CD14-positive monocyte (primary cell): ENCODE measurements at regions not wholly inside any gene's neighbourhood (a gene's known extent, or its start where the extent isn't known, plus 50 kb on each side); places are given as distances from the start of the nearest gene placed in this dataset.

ENCODE experiments used
- DNase-seq, 3 donors: peaks; one replicate each; pipeline ENCODE4 v3.0.0-alpha.2; 2011 to 2022
- H2AFZ ChIP-seq: 2 replicates; pipeline ENCODE4 v1.6.0; 2012; ENCODE audit warnings: mild to moderate bottlenecking, low read depth, low read length, inconsistent platforms; ENCODE audit not compliant: insufficient read depth, poor library complexity, severe bottlenecking
- H3K27ac ChIP-seq, 2 donors: 1 replicate in 1 of 2; 2 replicates in 1 of 2; pipeline ENCODE4 v1.5.1; 2012 to 2013; ENCODE audit warnings: low read length in 2 of 2, control low read depth in 1 of 2, inconsistent platforms in 1 of 2, low read depth in 1 of 2, mild to moderate bottlenecking in 1 of 2
- H3K27me3 ChIP-seq, 2 donors: one replicate each; pipeline versions ENCODE4 v1.6.0 to v1.6.1; 2011 to 2013; ENCODE audit warnings: low read length in 2 of 2; ENCODE audit not compliant: control insufficient read depth in 2 of 2, insufficient read depth in 2 of 2
- H3K36me3 ChIP-seq, 2 donors: replicated peaks in 1 of 2; 1 replicate in 1 of 2; 2 replicates in 1 of 2; pipeline versions ENCODE4 v1.5.1 to v1.6.1; 2012 to 2013; ENCODE audit warnings: low read length in 2 of 2, control low read depth in 1 of 2, inconsistent platforms in 1 of 2, mild to moderate bottlenecking in 1 of 2; ENCODE audit not compliant: insufficient read depth in 2 of 2, control insufficient read depth in 1 of 2
- H3K4me1 ChIP-seq, 2 donors: 1 replicate in 1 of 2; 2 replicates in 1 of 2; pipeline versions ENCODE4 v1.5.1 to v1.6.1; 2012 to 2013; ENCODE audit warnings: low read length in 2 of 2, control low read depth in 1 of 2, inconsistent platforms in 1 of 2, mild to moderate bottlenecking in 1 of 2, moderate library complexity in 1 of 2; ENCODE audit not compliant: insufficient read depth in 2 of 2, control insufficient read depth in 1 of 2
- H3K4me2 ChIP-seq: replicated peaks from 2 replicates; pipeline ENCODE3; 2012; ENCODE audit warnings: low read length, moderate library complexity, mild to moderate bottlenecking; ENCODE audit not compliant: poor library complexity, severe bottlenecking; ENCODE audit errors: extremely low read depth
- H3K4me3 ChIP-seq, 3 experiments: fragments of 200-600 bp in 1 of 3; sonication (generic) in 1 of 3; replicated peaks in 1 of 3; 1 replicate in 2 of 3; 2 replicates in 1 of 3; pipeline ENCODE4 v1.5.1; 2011 to 2013; ENCODE audit warnings: low read length in 3 of 3, mild to moderate bottlenecking in 3 of 3, control low read depth in 2 of 3, low read depth in 2 of 3, inconsistent platforms in 1 of 3, moderate library complexity in 1 of 3
- H3K79me2 ChIP-seq: 2 replicates; pipeline ENCODE4 v1.6.0; 2012; ENCODE audit warnings: mild to moderate bottlenecking, control low read depth, inconsistent platforms, low read length, moderate library complexity; ENCODE audit not compliant: insufficient read depth
- H3K9ac ChIP-seq: 2 replicates; pipeline ENCODE4 v1.6.0; 2017; ENCODE audit warnings: low read length, mild to moderate bottlenecking; ENCODE audit not compliant: insufficient read depth, poor library complexity, severe bottlenecking
- H3K9me3 ChIP-seq, 2 donors: replicated peaks in 1 of 2; 1 replicate in 1 of 2; 2 replicates in 1 of 2; pipeline versions ENCODE4 v1.5.1 to v1.6.1; 2012 to 2013; ENCODE audit warnings: low read length in 2 of 2, control low read depth in 1 of 2; ENCODE audit not compliant: control insufficient read depth in 1 of 2, insufficient read depth in 1 of 2
- H4K20me1 ChIP-seq: 2 replicates; pipeline ENCODE4 v1.6.0; 2012; ENCODE audit warnings: mild to moderate bottlenecking, low read length, control low read depth, moderate library complexity; ENCODE audit not compliant: insufficient read depth
- H3K27ac Mint-ChIP-seq, 7 donors: one replicate each; pipeline ENCODE4 v1.8.0; 2020; ENCODE audit warnings: mild to moderate bottlenecking in 7 of 7, mixed read lengths in 7 of 7, moderate library complexity in 6 of 7, inconsistent platforms in 2 of 7
- H3K27me3 Mint-ChIP-seq, 3 donors: one replicate each; pipeline ENCODE4 v1.8.0; 2021 to 2022; ENCODE audit warnings: low read depth in 3 of 3, mild to moderate bottlenecking in 3 of 3, mixed read lengths in 3 of 3, moderate library complexity in 3 of 3, inconsistent platforms in 1 of 3
- H3K36me3 Mint-ChIP-seq, 2 donors: one replicate each; pipeline ENCODE4 v1.8.0; 2020; ENCODE audit warnings: mixed read lengths in 2 of 2, inconsistent platforms in 1 of 2, mild to moderate bottlenecking in 1 of 2
- H3K4me1 Mint-ChIP-seq: one replicate; pipeline ENCODE4 v1.8.0; 2020; ENCODE audit warnings: mild to moderate bottlenecking, mixed read lengths
- H3K4me3 Mint-ChIP-seq, 2 donors: one replicate each; pipeline ENCODE4 v1.8.0; 2020; ENCODE audit warnings: mild to moderate bottlenecking in 2 of 2, mixed read lengths in 2 of 2, moderate library complexity in 1 of 2
- H3K9me3 Mint-ChIP-seq, 7 donors: one replicate each; pipeline ENCODE4 v1.8.0; 2020 to 2022; ENCODE audit warnings: mixed read lengths in 7 of 7, mild to moderate bottlenecking in 6 of 7, moderate library complexity in 6 of 7, inconsistent platforms in 2 of 7
- CTCF ChIP-seq: fragments of 200-600 bp; IDR thresholded peaks from one replicate; pipeline ENCODE4 v1.8.0; 2022; ENCODE audit warnings: antibody characterized with exemption, mild to moderate bottlenecking
- WGBS: methylation state at CpG from one replicate; pipeline ENCODE4 v1.1.5; 2013; ENCODE audit warnings: missing lambda C conversion rate; ENCODE audit not compliant: insufficient coverage; 5-methylcytosine and 5-hydroxymethylcytosine counted together
- intact Hi-C, 2 donors: fragments of 100-400 bp; cut with micrococcal nuclease; formaldehyde crosslinking; loops; one replicate each; pipeline versions ENCODE4 v1.15.0 to v1.15.1; 2023

DNA sequence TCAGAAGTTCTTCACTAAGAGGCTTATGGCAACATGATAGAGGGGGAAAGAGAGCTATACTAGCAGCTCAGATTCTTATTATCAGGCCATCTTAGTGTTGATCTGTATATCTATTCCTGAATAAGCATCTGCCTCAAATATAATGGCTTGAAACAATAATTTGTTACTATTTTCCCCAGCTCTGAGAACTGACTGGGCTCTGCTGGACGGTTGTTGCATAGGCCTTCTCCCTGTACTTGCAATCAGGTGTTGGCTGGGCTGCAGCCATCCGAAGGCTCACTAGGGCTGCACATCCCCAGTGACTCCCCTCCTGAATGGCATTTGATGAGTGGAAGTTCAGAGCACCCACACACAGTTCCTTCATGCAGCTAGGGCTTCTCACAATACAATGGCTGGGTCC lies 116.0 kb downstream of the PROX1 start:
- peaks cover 0 to 5% (median 0%) of the 10 kb centered on the region in 3 donors for H3K27me3 Mint-ChIP-seq
- no peak for DNase-seq

GRCh38 chr1:214106375-214106774 lies 118.6 kb downstream of the PROX1 start:
- Histone ChIP-seq H3K27ac (no peak overlapping the region), H3K4me1 (no peaks in the 10 kb centered on the region), H4K20me1 (no peaks in the 10 kb centered on the region), H3K9me3 (no peaks in the 10 kb centered on the region), H3K36me3 (no peaks in the 10 kb centered on the region), H3K27me3 (no peaks in the 10 kb centered on the region), H3K4me3 (no peak overlapping the region), H2AFZ (no peak overlapping the region), H3K4me2 (no peak overlapping the region), H3K79me2 (no peaks in the 10 kb centered on the region), H3K9ac (no peak overlapping the region)
- H3K9me3 Mint-ChIP-seq, result peaks cover 0 to 5% (median 2%) of the 10 kb centered on the region in 7 donors
- peaks cover 0 to 6% (median 0%) of the 10 kb centered on the region in 3 donors for H3K27me3 Mint-ChIP-seq
- DNase-seq, result no peak
- no peak overlapping the region for H3K27ac Mint-ChIP-seq
- WGBS, result 90% methylated on average over 5 of the region's 9 CpGs
- intact Hi-C loops, result no loop called here
- TF ChIP-seq CTCF, result no peak
- no peaks in the 10 kb centered on the region for H3K36me3 Mint-ChIP-seq
- no peak overlapping the region for H3K4me3 Mint-ChIP-seq
- H3K4me1 Mint-ChIP-seq, result peaks cover 2% of the 10 kb centered on the region

More for the DNA sequence above, 116.0 kb downstream of the PROX1 start:
- Mint-ChIP-seq H3K4me1 (peaks cover 2% of the 10 kb centered on the region), H3K4me3 (no peak overlapping the region), H3K9me3 (peaks cover 0 to 8% (median 2%) of the 10 kb centered on the region in 7 donors), H3K27ac (no peak overlapping the region), H3K36me3 (no peaks in the 10 kb centered on the region)
- WGBS, result 100% methylated on average over 1 of the region's 2 CpGs
- TF ChIP-seq CTCF, result no peak
- Histone ChIP-seq H3K9ac (no peak overlapping the region), H3K27me3 (no peaks in the 10 kb centered on the region), H2AFZ (no peak overlapping the region), H3K4me1 (no peaks in the 10 kb centered on the region), H3K79me2 (no peaks in the 10 kb centered on the region), H3K36me3 (no peaks in the 10 kb centered on the region), H3K4me3 (no peak overlapping the region), H3K9me3 (no peaks in the 10 kb centered on the region), H3K27ac (no peak overlapping the region), H3K4me2 (no peak overlapping the region), H4K20me1 (no peaks in the 10 kb centered on the region)
- intact Hi-C loops, result no loop called here
